GM21526 (cell line): ENCODE measurements at regions not wholly inside any gene's neighbourhood (a gene's known extent, or its start where the extent isn't known, plus 50 kb on each side); places are given as distances from the start of the nearest gene placed in this dataset.
"Not testable (repeated sequence)": the region's sequence is repeated elsewhere in the genome, so short reads cannot be mapped to it uniquely, and the experiment has no call there.

ENCODE experiments used
- ATAC-seq: cut with Tn5 transposase; IDR thresholded peaks from one replicate; pipeline ENCODE4 v1.9.1; 2021; ENCODE audit warnings: moderate library complexity; ENCODE audit not compliant: unreplicated experiment, low FRiP score

DNA sequence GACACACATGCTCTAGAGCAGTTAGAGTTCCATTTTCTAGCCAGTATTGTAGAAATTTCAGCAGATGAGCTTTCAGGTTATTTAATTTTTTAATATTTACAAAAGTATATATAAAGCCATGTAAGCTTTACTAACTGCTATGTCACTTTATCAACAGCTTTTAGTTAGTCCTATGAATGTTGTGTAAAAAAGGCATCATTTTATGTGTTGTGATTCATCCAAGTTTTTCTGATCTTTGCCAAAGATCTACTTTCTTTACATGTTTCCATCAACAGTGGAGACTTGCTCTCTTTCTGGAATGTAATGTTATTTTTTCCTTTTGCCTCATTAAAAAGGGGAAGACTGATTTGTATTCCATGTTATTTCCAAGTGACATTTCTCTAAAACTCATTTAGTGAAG is 125.2 kb upstream of the TFPI start:
- ATAC-seq = no peak

DNA sequence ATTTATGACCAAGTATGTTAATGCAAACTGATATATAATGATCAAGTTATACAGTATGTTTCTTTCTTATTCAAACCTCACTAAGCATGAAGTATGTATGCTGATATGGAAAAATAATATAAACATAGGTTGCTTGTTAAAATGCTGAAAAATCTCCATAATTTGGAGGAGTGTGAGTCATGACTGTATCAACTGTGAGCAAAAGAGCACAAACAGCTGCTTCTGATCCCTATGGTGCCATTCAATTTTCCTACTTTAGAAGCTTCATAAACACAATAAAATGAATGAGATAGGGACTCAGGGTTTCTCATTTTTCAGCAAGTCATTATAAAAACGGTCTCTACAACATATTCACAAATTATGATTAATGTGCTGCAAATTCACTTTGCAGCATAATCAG is 129.9 kb upstream of the TFPI start:
- no peak for ATAC-seq

DNA sequence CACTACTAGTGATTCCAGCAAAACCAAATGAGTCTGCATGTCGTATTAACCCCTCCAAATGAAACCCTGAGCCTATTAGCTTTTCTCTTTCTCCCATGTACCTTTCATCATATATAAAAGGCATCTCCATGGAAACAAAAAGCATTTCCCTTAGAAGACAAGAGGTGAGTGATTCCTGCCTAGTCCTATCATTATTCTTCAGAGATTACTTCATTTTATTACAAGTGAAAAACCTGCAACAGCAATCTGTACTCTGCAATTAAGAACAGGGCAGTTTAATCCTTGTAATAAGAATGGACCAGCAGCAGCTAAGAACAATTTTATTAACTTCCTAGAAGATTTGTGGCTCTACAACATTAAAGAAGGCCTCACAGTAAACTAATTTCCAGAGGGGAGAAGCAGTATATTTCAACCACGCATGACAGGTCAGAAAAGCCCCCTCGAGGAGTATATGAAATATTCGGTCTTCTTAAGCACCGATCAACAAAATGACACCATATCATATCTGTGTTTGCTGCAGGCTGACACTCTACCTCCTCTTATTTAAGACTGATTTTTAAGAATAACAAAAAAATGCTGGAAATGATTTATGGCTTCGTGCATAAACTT is 132.3 kb upstream of the TFPI start:
- no peak for ATAC-seq

DNA sequence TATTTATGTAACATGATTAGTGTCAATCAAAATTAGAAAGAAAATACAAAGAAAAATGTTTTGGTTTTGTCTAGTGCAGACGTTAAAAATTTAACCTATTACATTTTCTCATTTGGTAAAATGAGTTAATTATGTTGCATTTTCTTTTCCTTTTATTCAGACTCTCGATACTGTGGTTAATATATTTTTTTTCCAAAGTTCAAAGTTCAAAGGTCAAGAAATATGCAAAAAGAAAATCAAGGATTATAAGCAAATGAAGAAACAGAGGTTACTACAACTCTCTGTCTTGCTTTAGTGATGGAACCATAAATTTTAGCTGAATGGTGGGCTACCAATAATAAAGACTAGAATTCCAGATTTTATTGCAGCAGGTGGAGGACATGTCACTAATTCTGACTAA is 133.3 kb upstream of the TFPI start:
- ATAC-seq = no peak

DNA sequence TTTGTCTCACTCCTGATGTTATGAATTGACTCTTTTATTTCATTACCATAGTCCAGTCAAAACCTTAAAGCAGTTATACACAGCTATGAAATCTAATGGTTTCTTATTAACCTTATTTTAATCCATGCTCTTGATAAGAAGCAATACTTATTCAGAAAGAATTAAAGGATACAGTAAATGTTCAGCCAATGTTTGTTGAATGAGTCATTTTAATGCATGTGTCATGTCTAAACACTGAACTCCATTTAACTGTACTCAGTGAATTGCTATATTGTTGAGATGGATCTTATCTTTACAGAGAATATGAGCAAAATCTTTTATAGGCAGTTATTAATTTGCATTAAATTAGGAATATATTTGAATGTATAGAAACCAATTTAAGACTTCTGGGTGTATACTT is 135.1 kb upstream of the TFPI start:
- ATAC-seq = no peak

DNA sequence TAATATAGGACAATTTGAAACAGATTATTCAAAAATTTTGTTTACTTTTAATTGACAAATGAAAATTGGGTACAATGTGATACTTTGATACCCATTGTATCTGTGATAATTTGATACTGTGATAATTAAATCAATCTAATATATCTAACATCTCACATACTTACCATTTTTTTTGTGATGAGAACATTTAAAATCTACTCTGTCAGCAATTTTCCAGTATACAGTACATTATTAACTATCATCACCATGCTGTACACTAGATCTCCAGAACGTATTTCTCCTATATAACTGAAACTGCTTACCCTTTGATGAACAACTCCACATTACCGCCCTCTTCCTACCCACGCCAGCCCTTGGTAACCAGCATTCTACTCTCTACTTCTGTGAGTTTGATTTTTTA is 139.7 kb upstream of the TFPI start:
- no peak for ATAC-seq

DNA sequence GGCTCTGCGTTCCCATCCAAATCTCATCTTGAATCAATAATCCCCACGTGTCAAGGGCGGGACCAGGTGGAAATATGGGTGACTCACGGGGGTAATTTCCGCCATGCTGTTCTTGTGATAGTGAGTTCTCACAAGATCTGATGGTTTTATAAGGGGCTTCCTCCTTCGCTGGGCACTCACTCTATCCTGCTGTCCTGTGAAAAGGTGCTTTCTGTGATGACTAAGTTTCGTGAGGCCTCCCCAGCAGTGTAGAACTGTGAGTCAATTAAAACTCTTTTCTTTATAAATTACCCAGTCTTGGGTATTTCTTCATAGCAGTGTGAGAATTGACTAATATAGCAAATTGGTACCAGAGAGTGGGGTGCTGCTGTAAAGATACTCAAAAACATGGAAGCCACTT is 142.4 kb upstream of the TFPI start:
- ATAC-seq = not testable (repeated sequence)

DNA sequence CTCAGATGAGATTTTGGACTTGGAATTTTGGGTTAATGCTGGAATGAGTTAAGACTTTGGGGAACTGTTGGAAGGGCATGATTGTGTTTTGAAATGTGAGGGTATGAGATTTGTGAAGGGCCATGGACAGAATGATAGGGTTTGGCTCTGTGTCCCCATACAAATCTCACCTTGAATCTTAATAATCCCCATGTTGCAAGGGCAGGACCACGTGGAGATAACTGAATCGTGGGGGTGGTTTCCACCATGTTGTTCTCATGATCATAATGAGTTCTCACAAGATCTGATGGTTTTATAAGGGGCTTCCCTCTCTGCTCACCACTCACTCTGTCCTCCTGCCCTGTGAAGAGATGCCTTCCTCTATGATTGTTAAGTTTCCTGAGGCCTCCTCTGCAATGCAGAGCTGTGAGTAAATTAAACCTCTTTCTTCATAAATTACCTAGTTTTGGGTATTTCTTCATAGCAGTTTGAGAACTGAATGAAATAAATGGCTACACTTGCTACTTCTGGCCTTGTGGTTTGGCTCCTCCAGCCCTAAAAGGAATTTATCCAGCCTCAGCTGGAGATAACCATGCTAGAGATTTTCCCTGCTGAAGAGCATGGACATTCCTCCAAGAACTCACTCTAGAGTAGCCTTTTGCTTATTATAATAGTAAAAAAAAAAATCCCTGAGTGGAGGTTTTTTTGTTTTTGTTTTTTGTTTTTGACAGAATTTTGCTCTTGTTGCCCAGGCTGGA is 144.3 kb upstream of the TFPI start:
- ATAC-seq = no peak

DNA sequence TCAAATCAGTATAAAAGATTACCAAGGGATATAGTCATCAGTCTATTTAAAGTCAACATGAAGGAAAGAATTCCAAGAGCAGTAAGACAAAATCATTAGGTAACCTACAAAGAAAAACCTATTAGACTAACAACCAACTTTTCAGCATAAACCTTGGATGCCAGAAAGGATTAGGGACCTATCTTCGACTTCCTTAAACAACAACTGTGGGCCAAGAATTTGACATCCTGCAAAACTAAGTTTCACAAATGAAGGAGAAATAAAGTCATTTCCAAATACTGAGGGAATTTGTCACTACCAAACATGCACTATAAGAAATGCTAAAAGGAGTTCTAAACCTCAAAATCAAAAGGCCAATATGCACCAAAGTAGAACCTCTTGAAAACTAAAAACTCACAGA is 147.9 kb upstream of the TFPI start:
- ATAC-seq = no peak

DNA sequence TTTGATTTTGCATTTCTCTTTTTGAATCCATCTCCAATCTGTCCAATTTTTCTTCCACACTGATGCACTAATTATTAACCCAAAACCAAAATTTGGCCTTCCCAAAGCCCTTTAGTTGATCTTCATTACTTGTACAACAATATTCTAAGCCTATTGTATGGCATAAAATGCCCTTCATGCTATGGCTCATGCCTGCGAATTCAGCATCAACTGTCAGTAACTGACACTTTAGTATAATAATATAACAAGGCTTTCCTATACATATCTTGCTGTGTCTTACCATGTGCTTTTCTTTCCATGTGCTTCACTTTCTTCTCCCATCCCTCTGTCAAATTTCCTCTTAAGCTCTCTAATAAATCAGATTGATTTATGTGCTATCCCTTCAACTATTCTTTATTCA is 154.0 kb upstream of the TFPI start:
- ATAC-seq = no peak

DNA sequence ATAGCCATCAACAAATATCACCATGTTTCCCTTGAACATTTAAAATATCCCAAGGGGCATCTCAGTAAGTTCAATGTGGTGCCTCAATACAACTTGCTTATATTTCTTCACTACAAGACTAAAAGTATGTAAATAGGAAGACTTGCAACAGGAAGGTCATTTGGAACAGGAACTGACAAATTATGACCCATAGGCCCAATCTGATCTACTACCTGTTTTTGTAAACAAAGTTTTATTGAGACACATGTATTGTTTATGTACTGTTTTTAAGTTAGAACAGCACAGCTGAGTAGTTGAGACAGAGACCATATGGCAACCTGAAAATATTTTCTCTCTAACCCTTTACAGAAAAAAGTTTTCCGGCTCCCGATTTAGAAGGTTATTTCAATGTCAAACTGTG is 154.8 kb upstream of the TFPI start:
- no peak for ATAC-seq

DNA sequence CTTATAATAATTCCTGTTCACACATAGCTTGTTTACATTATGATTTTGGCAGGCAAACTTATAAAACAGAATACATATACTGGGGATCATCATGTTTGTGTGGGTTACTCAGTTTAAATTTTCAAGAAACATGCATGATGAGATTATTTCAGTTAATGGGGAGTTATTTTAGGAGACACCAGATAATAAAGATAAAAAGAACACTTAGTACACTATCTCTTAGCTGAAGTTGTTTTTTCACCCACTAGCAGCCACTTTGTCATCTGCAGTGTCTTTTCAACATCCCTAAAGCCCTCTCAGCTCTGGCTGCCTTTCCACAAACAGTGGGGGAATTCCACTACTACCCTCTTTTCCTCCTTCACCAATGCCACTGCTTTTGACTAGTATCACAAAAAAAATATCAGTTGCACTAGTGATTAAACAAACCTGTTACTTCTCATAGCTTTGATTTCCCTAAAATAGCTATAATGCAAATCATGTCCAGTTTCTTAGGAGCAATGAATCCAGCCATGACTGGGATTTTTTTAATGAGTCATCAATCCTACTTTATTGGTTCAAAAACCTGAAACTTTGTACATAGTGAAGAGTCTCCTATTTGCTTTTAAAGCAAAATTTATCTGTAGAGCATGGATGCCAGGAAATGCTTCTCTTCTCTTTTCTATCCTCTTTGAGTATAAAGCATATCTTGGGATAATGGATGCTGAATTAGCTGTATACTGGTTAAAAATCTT is 156.7 kb upstream of the TFPI start:
- no peak for ATAC-seq

DNA sequence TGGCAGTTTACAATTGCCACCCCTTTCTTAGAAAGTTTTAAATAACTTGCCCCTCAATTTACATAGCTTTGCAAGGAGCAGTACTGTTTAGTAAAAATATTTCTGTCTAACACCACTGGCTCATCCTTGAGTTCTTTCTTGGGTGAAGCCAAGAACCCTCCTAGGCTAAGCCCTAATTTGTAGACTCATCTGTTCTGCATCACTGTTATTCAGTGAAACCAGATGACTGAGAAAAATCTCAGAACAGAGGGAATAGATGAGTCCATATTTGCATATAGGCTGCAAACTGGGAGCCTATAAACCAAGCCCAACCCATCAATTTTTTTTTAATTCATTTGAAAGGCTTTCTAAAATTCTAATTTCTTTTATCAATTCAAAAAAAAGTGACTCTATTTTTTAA is 161.4 kb upstream of the TFPI start:
- ATAC-seq = no peak

DNA sequence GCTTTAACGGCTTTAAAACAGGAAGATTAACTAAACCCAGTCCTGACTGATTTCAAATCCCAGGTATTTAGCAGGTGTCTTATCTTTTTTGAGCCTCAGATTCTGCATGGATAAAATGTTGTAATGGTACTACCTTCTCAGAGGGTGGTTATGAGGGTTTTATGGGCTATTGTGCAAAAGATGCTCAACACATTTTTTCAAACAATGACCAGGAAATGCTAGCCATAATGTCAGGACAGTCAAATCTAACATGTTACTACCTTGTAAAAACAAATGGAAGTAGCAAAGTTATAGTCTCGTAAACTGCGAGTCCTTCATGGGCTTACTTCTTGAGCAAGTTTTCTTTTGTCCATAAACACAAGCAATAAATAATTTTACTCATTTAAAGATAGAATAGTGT is 162.1 kb upstream of the TFPI start:
- no peak for ATAC-seq

DNA sequence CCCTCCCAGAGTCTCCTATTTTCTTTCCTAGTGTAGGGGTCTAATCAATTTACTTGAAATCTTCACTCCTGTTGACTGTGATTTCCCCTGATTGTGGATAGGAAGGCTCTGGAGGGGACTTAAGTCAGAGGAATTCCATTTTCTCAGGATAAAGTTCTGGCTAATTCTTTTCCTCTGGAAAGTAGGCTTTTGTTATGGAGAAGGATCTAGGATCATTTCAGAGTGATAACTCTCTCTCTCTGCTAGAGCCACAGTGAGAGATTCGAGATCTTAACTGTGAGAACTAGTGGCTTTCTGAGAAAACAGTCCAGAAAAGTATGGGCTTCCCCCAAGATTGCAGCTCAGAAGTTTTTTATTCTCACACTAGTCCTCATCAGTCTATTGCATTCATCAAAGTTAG is 163.9 kb upstream of the TFPI start:
- ATAC-seq = no peak

DNA sequence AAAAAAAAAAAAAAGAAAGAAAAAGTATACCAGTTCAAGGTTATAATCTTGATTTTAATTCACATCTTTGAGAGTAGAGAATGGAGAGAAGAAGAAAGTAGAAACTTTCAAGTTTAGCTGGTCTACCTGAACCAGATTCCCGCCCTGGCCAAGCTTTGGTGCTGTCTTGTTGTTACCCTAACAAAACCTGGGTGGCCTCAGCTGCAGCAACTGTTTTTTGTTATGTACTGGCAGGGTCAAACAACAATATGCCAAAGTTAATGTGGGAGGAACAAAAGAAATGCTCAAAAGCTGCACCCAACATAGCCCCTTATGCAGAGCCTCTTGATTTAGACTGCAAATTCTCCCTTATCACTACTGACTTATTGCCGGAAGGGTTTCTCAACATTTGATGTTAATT is 165.3 kb upstream of the TFPI start:
- ATAC-seq = no peak

DNA sequence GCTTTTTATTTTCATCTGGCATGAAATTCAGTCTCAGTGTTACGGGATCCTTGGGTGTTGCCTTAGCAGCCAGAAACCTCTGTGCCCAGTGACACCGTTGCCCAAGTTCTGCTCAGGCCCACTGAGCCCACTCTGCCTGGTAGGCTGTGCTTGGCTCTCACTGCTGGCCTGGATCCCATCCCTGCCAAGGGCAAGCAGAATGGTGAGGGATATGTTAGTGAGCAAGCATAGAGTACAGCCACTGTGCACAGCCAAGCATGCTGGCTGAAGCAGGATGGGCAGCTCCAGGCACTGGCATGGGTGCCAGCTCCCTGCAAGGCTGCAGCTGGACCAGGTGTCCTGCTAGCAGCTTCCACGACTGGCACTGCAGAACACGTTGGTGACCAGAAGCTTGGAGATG is 194.7 kb upstream of the TFPI start:
- ATAC-seq = no peak

DNA sequence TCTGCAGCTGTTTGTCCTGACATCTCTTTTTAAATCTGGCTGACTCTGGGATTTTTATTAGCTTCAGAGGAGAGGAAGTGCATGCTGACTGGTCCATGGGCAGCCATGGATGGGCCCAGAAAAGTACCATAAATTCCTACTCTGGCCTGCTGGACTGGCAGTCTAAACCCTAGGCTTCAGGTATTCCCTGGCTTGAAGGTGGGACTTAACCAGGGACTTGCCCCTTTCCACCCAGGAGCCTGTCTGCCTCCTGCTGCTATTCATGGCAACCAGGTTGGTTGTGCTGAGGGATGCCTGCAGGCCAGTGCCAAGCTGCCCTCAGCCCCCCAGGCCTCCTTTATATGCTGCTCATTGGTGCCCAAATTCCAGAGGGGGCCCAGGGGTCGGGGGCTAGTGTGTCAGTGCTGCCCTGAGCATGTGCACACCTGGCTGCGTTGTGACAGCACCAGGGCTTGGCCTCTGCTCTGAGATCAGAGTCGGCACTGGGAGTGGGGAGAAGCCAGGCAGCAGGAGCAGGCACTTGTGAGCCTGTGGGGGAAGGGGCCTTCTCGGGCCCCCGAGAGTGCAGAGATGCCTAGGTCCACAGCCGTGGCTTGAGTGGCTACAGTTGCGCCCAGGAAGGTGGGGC is 195.7 kb upstream of the TFPI start:
- no peak for ATAC-seq

DNA sequence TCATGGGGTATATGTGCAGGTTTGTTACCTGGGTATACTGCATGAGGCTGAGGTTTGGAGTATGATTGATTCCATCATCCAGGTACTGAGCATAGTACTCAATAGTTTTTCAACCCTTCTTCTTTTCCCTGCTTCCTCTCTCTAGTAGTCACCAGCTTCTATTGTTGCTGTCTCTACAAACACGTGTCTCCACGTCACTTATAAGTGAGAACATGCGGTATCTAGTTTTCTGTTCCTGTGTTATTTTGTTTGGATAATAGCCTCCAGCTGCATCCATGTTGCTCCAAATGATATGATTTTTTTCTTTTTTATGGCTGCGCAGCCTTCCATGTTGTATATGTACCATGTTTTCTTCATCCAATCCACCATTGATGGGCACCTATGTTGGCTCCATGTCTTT is 214.8 kb upstream of the TFPI start:
- ATAC-seq = no peak

DNA sequence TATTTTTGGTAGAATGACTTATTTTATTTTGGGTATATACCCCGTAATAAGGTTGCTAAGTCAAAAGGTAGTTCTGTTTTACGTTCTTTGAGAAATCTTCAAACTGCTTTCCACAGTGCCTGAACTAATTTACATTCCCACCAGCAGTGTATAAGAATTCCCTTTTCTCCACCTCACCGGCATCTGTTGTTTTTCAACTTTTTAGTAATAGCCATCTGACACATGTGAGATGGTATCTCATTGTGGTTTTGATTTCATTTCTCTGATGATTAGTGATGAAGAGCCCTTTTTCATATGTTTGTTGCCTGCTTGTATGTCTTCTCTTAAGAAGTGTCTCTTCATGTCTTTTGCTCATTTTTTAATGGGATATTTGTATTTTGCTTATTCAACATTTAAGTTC is 215.2 kb upstream of the TFPI start:
- ATAC-seq = no peak

DNA sequence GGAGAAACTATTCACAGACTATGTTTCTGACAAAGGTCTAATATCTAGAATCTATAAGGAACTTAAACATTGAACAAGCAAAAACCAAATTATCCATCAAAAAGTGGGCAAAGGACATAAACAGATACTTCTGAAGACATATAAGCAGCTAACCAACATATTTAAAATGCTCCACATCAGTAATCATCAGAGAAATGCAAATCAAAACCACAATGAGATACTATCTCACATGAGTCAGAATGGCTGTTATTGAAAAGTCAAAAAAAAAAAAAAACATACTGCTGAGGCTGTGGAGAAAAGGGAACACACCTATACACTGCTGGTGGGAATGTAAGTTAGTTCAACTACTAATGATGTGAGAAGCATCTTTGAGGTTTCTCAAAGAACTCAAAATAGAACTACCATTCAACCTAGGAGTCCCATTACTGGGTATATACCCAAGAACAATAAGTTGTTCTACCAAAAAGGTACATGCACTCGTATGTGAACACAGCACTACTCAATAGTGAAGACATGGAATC is 220.4 kb upstream of the TFPI start:
- no peak for ATAC-seq
